ENCODE measurements at regions not wholly inside any gene's neighbourhood (a gene's known extent, or its start where the extent isn't known, plus 50 kb on each side); places are given as distances from the start of the nearest gene placed in this dataset.
"Not testable (repeated sequence)": the region's sequence is repeated elsewhere in the genome, so short reads cannot be mapped to it uniquely, and the experiment has no call there.

GRCh38 chr9:110093417-110093816 lies 114.5 kb downstream of the C9orf152 start:
- no peak for DNase-seq (ENCODE audit: insufficient read length, low spot score, missing footprints)

GRCh38 chr9:110093871-110094270 lies 114.1 kb downstream of the C9orf152 start:
- DNase-seq (ENCODE audit: insufficient read length, low spot score, missing footprints), result no peak
- H3K79me2 ChIP-seq (ENCODE audit: insufficient read depth, low read length), result peaks cover 89% of the 10 kb centered on the region
- H4K20me1 ChIP-seq (ENCODE audit: insufficient read depth, low read length), result peaks cover 63% of the 10 kb centered on the region
- TF ChIP-seq CTCF (IDR thresholded peaks at IDR 0.05; ENCODE audit: extremely low read depth, low read depth, low read length), result no peak
- no peaks in the 10 kb centered on the region for H3K27me3 ChIP-seq (ENCODE audit: insufficient read depth, low read length)
- H3K4me3 ChIP-seq (ENCODE audit: insufficient read depth, low read length), result no peak overlapping the region
- no peak overlapping the region for H3K27ac ChIP-seq (ENCODE audit: low read depth, low read length)
- H2AFZ ChIP-seq (ENCODE audit: low read length), result no peak overlapping the region
- peaks cover 49% of the 10 kb centered on the region for H3K4me1 ChIP-seq (ENCODE audit: insufficient read depth, low read length)
- no peaks in the 10 kb centered on the region for H3K9me3 ChIP-seq (ENCODE audit: low read depth, low read length)
- no peak overlapping the region for H3K4me2 ChIP-seq (ENCODE audit: insufficient read depth, low read length)
- H3K36me3 ChIP-seq (ENCODE audit: insufficient read depth, low read length), result peaks cover 8% of the 10 kb centered on the region

More at GRCh38 chr9:110093417-110093816, 114.5 kb downstream of the C9orf152 start:
- TF ChIP-seq CTCF (IDR thresholded peaks at IDR 0.05; ENCODE audit: extremely low read depth, low read depth, low read length), result no peak
- Histone ChIP-seq H3K4me3 (ENCODE audit: insufficient read depth, low read length) (no peak overlapping the region), H3K27ac (ENCODE audit: low read depth, low read length) (no peak overlapping the region), H3K4me1 (ENCODE audit: insufficient read depth, low read length) (peaks cover 47% of the 10 kb centered on the region), H3K79me2 (ENCODE audit: insufficient read depth, low read length) (peaks cover 89% of the 10 kb centered on the region), H3K4me2 (ENCODE audit: insufficient read depth, low read length) (no peak overlapping the region), H3K36me3 (ENCODE audit: insufficient read depth, low read length) (peaks cover 8% of the 10 kb centered on the region), H3K27me3 (ENCODE audit: insufficient read depth, low read length) (no peaks in the 10 kb centered on the region), H2AFZ (ENCODE audit: low read length) (no peak overlapping the region), H3K9me3 (ENCODE audit: low read depth, low read length) (no peaks in the 10 kb centered on the region), H4K20me1 (ENCODE audit: insufficient read depth, low read length) (peaks cover 62% of the 10 kb centered on the region)

GRCh38 chr9:110095161-110095595 lies 112.8 kb downstream of the C9orf152 start:
- Histone ChIP-seq H3K9me3 (ENCODE audit: low read depth, low read length) (no peaks in the 10 kb centered on the region), H3K27me3 (ENCODE audit: insufficient read depth, low read length) (no peaks in the 10 kb centered on the region), H2AFZ (ENCODE audit: low read length) (no peak overlapping the region), H3K4me2 (ENCODE audit: insufficient read depth, low read length) (peak overlapping the region; percentile 42), H3K79me2 (ENCODE audit: insufficient read depth, low read length) (peaks cover 88% of the 10 kb centered on the region), H3K4me3 (ENCODE audit: insufficient read depth, low read length) (no peak overlapping the region), H3K4me1 (ENCODE audit: insufficient read depth, low read length) (peaks cover 48% of the 10 kb centered on the region), H3K27ac (ENCODE audit: low read depth, low read length) (peak overlapping the region; percentile 71), H4K20me1 (ENCODE audit: insufficient read depth, low read length) (peaks cover 61% of the 10 kb centered on the region), H3K36me3 (ENCODE audit: insufficient read depth, low read length) (peaks cover 3% of the 10 kb centered on the region)
- no peak for TF ChIP-seq CTCF (IDR thresholded peaks at IDR 0.05; ENCODE audit: extremely low read depth, low read depth, low read length)
- peak; percentile 78 for DNase-seq (ENCODE audit: insufficient read length, low spot score, missing footprints)

GRCh38 chr9:110095776-110096175 lies 112.2 kb downstream of the C9orf152 start:
- no peaks in the 10 kb centered on the region for H3K9me3 ChIP-seq (ENCODE audit: low read depth, low read length)
- H3K4me3 ChIP-seq (ENCODE audit: insufficient read depth, low read length), result no peak overlapping the region
- peaks cover 3% of the 10 kb centered on the region for H3K36me3 ChIP-seq (ENCODE audit: insufficient read depth, low read length)
- peak overlapping the region; percentile 71 for H3K27ac ChIP-seq (ENCODE audit: low read depth, low read length)
- no peaks in the 10 kb centered on the region for H3K27me3 ChIP-seq (ENCODE audit: insufficient read depth, low read length)
- H3K79me2 ChIP-seq (ENCODE audit: insufficient read depth, low read length), result peaks cover 88% of the 10 kb centered on the region
- H2AFZ ChIP-seq (ENCODE audit: low read length), result no peak overlapping the region
- H4K20me1 ChIP-seq (ENCODE audit: insufficient read depth, low read length), result peaks cover 61% of the 10 kb centered on the region
- peaks cover 50% of the 10 kb centered on the region for H3K4me1 ChIP-seq (ENCODE audit: insufficient read depth, low read length)
- DNase-seq (ENCODE audit: insufficient read length, low spot score, missing footprints), result peak; percentile 84
- H3K4me2 ChIP-seq (ENCODE audit: insufficient read depth, low read length), result peak overlapping the region; percentile 42
- no peak for TF ChIP-seq CTCF (IDR thresholded peaks at IDR 0.05; ENCODE audit: extremely low read depth, low read depth, low read length)

- Histone ChIP-seq H3K4me1 (ENCODE audit: insufficient read depth, low read length) (peaks cover 52% of the 10 kb centered on the region), H4K20me1 (ENCODE audit: insufficient read depth, low read length) (peaks cover 63% of the 10 kb centered on the region), H3K79me2 (ENCODE audit: insufficient read depth, low read length) (peaks cover 88% of the 10 kb centered on the region), H3K27ac (ENCODE audit: low read depth, low read length) (peak overlapping the region; percentile 71), H3K36me3 (ENCODE audit: insufficient read depth, low read length) (peaks cover 10% of the 10 kb centered on the region)
- H3K9me3 ChIP-seq (ENCODE audit: low read depth, low read length); H3K4me2 ChIP-seq (ENCODE audit: insufficient read depth, low read length); H3K4me3 ChIP-seq (ENCODE audit: insufficient read depth, low read length); H3K27me3 ChIP-seq (ENCODE audit: insufficient read depth, low read length); H2AFZ ChIP-seq (ENCODE audit: low read length): not testable (repeated sequence)
- DNase-seq (ENCODE audit: insufficient read length, low spot score, missing footprints), result peak; percentile 58
Measured at GRCh38 chr9:110096674-110097073, 111.3 kb downstream of the C9orf152 start.
